Fibroblast of villous mesenchyme (primary cell): ENCODE measurements at regions not wholly inside any gene's neighbourhood (a gene's known extent, or its start where the extent isn't known, plus 50 kb on each side); places are given as distances from the start of the nearest gene placed in this dataset.
"Not testable (repeated sequence)": the region's sequence is repeated elsewhere in the genome, so short reads cannot be mapped to it uniquely, and the experiment has no call there.

Experiments used
- DNase-seq: peaks from one replicate; pipeline ENCODE4 v3.0.0-alpha.2; 2010; ENCODE audit warnings: low read depth
- H3K4me3 ChIP-seq: 2 replicates; pipeline ENCODE4 v1.5.1; 2011; ENCODE audit warnings: low read depth, mild to moderate bottlenecking, low read length
- TF ChIP-seq, protein P1 (sequence below): IDR thresholded peaks from 2 replicates; pipeline ENCODE4 v1.5.1; 2012; ENCODE audit warnings: low read depth, mild to moderate bottlenecking, low read length; ENCODE audit not compliant: insufficient read depth

DNA sequence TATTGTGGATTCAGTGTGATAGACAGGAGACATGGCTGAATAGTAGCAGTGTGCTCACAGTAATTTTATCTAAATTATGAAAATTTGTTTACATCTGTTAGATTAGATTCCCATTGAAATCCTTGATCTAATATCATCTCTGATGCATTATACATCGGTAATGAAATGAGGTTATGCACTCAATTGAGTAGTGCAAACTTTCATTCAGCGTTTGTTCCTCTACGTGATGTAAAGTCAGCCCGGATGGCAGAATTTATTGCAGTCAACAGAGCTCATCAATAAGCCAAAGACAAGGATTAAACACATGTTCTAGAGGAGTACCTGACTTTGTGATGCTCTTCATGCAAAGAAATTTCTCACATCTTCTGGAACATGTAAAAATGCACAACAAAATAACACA is 549.2 kb downstream of the GOLGA6L6 start:
- no peak for DNase-seq
- H3K4me3 ChIP-seq, result no peak overlapping the region
- TF ChIP-seq, protein P1, sequence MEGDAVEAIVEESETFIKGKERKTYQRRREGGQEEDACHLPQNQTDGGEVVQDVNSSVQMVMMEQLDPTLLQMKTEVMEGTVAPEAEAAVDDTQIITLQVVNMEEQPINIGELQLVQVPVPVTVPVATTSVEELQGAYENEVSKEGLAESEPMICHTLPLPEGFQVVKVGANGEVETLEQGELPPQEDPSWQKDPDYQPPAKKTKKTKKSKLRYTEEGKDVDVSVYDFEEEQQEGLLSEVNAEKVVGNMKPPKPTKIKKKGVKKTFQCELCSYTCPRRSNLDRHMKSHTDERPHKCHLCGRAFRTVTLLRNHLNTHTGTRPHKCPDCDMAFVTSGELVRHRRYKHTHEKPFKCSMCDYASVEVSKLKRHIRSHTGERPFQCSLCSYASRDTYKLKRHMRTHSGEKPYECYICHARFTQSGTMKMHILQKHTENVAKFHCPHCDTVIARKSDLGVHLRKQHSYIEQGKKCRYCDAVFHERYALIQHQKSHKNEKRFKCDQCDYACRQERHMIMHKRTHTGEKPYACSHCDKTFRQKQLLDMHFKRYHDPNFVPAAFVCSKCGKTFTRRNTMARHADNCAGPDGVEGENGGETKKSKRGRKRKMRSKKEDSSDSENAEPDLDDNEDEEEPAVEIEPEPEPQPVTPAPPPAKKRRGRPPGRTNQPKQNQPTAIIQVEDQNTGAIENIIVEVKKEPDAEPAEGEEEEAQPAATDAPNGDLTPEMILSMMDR, result no peak

DNA sequence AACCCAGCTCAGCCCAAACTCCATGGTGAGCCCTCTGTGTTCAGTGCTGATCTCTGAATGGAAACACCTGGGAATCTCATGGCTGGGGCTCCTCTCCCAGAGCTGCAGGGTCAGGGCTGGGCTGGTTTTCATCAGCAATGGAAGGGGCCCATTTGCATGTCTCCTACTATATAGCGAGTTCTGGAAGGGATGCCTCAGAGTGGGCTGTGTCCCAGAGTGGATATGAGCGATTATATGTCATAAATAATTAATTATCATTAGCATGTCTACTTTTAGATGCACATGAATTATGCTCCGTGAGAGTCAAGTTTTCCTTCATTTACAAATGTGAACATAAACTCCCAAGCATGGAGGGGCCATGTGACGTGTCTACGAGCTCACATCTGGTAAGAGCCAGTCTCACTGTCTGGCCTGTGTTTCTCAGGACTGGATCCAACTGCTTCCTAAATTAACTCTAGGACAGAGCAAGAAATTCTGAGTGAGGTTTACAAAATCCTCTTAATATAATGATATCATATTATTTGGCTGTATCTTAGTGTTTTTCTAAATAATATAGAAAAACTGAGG is 553.4 kb downstream of the GOLGA6L6 start:
- no peak overlapping the region for H3K4me3 ChIP-seq
- DNase-seq, result no peak
- TF ChIP-seq, protein P1, result no peak

DNA sequence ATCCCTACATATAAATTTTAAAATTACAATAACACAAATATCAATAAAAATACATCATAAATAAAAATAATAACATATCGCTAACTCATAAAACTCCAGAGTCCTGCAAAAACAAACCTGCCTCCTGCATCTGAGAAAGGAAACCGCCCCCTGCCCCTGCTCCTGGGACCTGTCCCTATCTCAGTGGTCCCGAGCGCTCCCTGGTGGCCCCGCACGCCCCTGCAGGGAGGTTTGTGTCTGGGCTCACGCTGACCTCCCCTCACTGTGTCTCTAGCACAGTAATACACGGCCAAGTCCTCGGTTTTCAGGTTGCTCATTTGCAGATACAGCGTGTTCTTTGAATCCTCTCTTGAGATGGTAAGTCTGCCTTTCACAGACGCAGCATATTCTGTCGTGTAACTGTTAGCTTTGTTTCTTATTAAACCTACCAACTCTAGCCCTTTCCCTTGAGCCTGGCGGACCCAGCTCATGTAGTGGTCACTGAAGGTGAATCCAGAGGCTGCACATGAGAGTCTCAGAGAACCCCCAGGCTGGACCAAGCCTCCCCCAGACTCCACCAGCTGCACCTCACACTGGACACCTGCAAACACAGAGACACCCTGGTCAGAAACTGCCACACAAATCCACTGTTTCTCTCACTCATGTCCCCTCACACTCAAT is 554.1 kb downstream of the GOLGA6L6 start:
- TF ChIP-seq, protein P1, result no peak
- no peak for DNase-seq
- no peak overlapping the region for H3K4me3 ChIP-seq

DNA sequence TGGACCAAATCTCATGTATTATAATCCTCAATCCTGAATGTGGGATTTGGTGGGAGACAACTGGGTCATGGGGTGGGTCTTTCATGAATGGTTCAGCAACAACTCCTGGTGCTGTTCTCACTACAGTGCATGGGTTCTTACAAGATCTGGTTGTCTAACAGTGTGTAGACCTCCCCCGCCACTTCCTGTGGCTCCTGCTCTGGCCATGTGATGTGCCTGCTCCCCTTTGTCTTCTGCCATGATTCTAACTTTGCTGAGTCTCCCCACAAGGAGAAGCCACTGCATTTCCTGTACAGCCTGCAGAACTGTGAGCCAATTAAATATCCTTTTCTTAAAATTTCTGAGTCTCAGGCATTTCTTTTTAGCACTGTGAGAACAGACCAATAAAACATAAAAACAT is 557.5 kb downstream of the GOLGA6L6 start:
- DNase-seq, result no peak
- no peak overlapping the region for H3K4me3 ChIP-seq
- TF ChIP-seq, protein P1, result no peak

DNA sequence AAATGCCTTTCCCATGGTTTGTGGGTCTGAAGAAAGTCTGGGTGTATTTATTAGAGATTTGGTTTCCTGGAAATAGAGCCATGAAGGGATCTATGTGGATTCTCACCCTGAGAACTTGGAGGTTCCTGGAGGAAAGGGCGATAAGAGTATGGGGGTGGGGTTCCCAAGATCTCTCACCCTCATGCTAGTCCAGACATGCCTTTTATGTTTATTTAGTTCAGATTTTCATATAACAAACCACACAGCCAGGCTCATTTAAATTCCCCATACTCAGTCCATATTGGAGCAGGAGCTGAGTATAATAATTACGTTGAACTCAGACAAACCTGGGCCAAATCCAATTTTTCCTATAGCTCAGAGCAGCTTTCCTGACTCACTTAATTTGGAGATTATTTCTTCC is 566.6 kb downstream of the GOLGA6L6 start:
- DNase-seq, result no peak
- TF ChIP-seq, protein P1, result no peak
- no peak overlapping the region for H3K4me3 ChIP-seq

DNA sequence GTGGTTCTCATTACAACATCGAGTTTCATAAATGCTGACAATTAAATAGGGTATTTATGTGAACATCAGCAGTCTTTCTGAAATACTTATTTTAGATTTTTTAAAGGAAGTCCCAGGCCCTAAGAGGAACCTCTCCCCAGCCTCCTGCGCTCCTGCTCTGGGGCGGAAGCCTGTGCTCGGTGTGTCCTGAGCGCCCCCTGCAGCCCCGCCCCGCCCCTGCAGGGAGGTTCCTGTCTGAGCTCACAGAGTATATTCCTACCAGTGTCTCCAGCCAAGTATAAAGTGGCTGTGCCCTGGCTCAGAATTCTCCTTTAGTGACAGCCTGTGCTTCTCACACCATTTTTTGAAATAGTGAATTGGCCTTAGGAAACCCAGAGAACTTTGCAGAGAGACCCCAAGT is 567.9 kb downstream of the GOLGA6L6 start:
- TF ChIP-seq, protein P1, result no peak
- no peak for DNase-seq
- no peak overlapping the region for H3K4me3 ChIP-seq

DNA sequence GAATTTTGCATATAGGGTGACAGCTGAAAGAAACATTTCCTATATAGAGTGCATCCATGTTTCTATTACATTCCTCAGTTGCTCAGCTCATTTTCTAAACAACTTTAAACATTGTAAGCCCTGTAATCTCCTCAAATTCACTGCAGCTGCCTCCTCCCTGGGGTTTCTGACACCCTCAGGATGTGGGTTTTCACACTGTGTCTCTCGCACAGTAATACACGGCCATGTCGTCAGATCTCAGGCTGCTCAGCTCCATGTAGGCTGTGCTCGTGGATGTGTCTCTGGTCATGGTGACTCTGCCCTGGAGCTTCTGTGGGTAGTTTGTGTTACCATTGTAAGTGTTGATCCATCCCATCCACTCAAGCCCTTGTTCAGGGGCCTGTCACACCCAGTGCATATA is 569.0 kb downstream of the GOLGA6L6 start:
- not testable (repeated sequence) for DNase-seq, H3K4me3 ChIP-seq

DNA sequence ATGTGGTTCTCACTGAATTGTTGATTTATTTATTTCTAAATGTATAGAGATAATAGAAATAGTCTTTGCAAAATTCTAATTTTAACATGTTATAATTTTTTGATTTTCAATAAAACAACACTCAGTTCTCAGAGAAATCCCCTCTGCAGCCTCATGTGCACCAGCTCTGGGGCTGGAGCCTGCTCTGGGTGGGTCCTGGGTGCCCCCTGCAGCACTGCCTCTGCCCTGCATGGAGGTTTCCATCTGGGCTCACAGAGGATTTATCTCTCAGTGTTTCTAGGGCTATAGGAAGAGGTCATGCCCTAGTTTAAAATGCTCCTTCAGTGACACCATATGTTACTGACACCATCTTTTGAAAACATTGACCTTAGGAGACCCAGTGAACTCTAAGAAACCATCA is 576.0 kb downstream of the GOLGA6L6 start:
- H3K4me3 ChIP-seq, DNase-seq: not testable (repeated sequence)

DNA sequence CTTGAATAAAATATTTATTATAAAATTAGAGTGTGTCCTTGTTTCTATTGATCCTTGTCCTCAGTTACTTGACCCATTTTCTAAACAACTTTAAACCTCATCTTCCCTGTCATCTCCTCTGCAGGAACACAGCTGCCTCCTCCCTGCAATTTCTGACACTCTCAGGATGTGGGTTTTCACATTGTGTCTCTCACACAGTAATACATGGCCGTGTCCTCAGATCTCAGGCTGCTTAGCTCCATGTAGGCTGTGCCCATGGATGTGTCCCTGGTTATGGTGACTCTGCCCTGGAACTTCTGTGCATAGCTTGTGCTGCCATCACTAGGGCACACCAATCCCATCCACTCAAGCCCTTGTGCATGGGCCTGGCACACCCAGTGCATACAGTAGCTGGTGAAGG is 577.1 kb downstream of the GOLGA6L6 start:
- DNase-seq, result not testable (repeated sequence)

More for the DNA sequence above, 577.1 kb downstream of the GOLGA6L6 start:
- H3K4me3 ChIP-seq, result not testable (repeated sequence)
